Pulmonary artery endothelial cell (primary cell): ENCODE measurements at regions not wholly inside any gene's neighbourhood (a gene's known extent, or its start where the extent isn't known, plus 50 kb on each side); places are given as distances from the start of the nearest gene placed in this dataset.
A peak's percentile ranks its signal among the peaks of the same experiment; 100 is the strongest.

Source experiments
- DNase-seq: peaks from one replicate; pipeline ENCODE4 v3.0.0-alpha.2; 2011; ENCODE audit warnings: low read depth, low spot score

DNA sequence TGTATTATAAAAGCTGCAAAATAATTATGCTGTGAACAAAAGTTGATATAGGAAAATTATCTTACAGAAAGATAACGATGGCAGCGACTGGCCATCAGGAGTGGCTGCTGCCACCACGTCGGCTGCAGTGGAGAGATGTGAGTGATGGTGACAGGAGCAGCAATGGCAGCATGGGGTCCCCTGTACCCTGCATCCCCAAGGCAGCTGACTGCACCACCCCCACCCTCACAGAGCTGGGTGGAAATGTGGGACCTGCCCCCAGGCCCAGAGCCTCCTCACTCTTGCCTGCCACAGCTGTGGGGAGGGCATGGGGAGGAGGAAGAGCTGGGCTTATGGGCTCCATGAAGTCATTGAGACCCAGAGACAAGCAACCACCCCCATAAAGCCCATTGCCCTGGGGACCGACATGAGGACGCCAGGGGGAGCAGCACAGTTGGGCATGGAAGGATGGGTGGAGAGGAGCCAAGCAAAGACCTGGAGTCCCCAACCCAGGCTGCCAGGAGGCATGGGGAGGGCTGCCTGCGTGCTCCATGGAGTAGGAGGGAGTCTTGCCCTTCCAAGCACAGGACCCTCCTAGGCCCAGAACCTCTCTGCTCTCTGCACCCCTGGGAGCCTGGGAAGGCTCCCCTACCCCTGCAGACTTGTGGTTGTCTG, 1090.5 kb downstream of the PCDH18 start:
- DNase-seq = no peak

GRCh38 chr4:136438645-136439044, 1093.6 kb downstream of the PCDH18 start:
- DNase-seq = no peak

GRCh38 chr4:136424052-136424451, 1108.2 kb downstream of the PCDH18 start:
- DNase-seq = no peak

GRCh38 chr4:136414981-136415380, 1117.3 kb downstream of the PCDH18 start:
- DNase-seq = no peak

DNA sequence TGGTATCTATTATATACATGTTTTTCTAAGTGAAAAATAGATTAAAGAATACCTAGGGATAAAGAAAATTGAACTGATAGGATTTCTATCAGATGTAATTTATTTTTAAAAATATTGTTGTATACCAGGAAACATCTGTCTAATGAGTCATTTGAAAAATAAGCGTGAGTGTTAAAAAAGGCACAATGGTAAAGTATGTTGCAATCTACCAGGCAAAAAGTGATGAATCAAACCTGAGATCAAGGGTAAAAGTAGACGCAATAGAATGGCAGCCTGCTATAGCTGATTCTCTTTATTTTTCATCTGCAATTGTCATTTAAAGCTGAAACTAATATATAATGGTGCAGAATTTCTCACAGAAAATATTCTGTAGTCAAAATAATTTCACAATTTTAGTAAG, 1119.6 kb downstream of the PCDH18 start:
- DNase-seq = peak; percentile 32

- no peak for DNase-seq
Observed at GRCh38 chr4:136400829-136401228, 1131.5 kb downstream of the PCDH18 start.

GRCh38 chr4:136395212-136395722, 1137.0 kb downstream of the PCDH18 start:
- DNase-seq = no peak

GRCh38 chr4:136392576-136392975, 1139.7 kb downstream of the PCDH18 start:
- no peak for DNase-seq

GRCh38 chr4:136390824-136391223, 1141.5 kb downstream of the PCDH18 start:
- no peak for DNase-seq

- no peak for DNase-seq
Observed at GRCh38 chr4:136383082-136383481, 1149.2 kb downstream of the PCDH18 start.

GRCh38 chr4:136371231-136371630, 1161.1 kb downstream of the PCDH18 start:
- no peak for DNase-seq

DNA sequence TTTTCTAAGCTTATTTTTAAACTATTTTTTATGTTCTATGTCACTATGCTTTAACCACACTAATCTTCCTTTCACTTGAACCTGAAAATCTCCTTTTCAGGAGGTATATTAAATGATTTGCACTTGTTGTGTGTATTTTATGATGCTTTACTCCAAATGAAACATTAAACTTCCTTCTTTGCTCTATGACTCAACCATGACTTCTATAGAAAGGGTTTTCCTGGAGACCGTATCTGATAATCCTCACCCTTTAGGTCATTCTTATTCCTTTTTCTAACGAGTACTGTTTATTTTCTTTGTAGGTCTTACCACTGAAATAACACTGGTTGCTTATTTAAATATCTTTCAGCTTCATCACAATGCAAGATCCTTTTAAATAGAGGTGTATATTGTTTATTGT, 1163.2 kb downstream of the PCDH18 start:
- DNase-seq = peak; percentile 37

DNA sequence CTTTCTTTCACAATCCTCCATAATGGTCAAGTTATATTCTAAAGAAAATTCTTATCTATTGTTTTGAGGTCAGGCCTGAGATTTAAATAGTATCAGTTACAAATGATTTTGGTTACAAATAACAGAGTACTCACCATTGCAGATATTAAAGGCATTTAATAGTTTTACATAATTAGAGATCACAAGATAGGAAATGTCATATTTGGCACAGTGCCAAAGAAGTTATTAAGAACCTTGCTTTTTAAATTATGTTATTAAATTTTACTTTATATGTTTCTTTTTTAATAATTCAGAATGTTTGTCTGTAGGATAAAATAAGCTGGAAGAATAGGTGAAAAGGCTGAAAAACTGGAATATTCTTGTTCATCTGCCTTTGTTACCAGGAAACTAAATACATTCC, 1174.7 kb downstream of the PCDH18 start:
- no peak for DNase-seq

DNA sequence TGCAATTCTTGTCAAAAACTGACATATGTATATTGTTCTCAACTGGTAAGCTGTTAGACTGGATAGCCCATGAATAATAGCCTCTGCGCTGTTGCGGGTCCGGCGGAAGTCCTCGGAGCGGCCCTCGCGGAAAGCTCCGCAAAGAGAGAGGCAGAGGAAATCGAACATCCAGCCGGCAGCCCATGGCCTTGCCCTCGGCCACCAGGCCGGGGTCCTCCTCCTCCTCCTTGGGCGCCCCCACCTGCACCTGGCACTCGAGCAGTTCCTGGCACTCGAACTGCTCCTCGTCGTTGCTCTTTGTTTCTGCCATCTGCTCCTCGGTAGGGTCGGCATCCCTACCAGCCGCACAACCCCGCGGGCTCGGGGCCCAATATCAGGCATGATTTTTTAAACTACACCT, 1176.3 kb downstream of the PCDH18 start:
- DNase-seq = no peak

- no peak for DNase-seq
Observed at GRCh38 chr4:136343340-136343739, 1189.0 kb downstream of the PCDH18 start.

DNA sequence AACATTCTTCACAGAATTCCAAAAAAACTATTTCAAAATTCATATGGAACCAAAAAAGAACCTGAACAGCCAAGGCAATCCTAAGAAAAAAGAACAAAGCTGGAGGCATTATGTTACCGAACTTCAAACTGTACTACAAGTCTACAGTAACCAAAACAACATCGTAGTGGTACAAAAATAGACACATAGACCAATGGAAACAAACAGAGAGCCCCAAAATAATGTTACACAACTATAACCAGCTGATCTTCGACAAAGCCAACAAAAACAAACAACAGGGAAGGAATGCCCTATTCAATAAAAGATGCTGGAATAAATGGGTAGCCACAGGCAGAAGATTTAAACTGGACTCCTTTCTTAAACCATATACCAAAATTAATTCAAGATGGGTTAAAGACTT, 1189.6 kb downstream of the PCDH18 start:
- no peak for DNase-seq

DNA sequence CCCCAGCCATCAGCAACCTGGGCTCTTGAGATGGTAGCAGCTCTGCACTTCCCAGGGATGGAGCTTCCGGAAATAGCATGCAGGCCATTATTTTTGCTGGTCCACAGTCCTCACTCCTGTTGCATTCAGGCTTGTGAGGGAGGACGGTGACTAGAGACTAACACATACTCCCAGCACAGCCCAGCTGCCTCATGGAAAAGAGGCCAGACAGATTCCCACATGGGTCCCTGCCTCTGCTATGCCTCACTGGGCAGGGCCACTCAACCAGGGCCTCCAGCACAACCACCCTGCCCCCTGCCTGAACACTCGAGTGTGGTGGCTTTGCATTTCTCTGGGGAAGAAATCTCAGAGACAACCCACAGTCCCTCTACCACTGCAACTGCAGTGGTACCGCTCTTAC, 1195.1 kb downstream of the PCDH18 start:
- no peak for DNase-seq

GRCh38 chr4:136336479-136336878, 1195.8 kb downstream of the PCDH18 start:
- no peak for DNase-seq

DNA sequence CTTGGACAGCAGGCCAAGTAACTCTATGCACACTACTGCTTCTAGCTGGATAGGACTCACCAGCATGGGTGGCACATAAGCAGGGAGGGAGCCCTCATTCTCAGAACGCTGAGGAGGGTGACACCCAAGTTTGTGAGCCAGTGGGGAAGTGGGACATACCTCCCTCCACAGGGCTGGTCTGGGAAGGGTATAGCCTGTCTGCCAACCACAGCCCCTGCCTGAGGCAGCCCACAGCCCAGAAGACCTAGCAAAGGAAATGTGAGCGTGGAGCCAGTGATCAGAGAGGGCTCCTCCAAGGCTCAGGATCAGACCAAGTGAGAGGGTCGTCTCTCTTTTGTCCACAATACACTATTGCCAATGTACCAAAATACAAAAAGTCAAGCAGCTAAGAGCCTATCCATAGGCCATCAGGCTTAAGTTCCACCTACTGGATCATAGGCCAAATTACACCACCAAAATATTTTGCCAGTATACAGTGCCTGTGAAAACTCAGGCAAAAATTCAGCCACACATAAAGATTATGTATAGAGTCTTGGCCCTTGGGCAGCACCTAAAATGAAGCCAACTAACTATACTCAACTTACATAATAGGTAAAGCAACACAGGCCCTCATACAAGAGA, 1203.1 kb downstream of the PCDH18 start:
- DNase-seq = no peak

DNA sequence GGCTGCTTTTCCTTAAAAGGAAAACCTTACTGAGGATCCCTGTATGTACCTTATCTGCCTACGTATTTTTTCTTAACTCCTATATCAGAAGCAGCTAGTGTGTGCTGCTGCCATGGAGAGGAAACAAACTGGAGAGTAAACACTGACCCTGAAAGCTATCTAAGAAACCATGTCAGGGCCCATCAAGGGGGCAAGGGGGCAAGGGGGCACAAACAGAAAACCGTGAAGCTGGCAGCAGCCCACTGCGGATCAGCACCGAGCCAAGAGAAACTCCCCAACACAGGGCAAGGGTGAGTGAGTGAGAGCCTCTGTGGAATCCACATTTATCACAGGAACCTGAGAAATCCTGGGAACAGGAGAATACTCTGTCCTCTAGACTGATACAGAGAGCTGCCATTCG, 1204.2 kb downstream of the PCDH18 start:
- DNase-seq = no peak

- no peak for DNase-seq
Observed at GRCh38 chr4:136320465-136320813, 1211.9 kb downstream of the PCDH18 start.

- no peak for DNase-seq
Observed at GRCh38 chr4:136319789-136320464, 1212.4 kb downstream of the PCDH18 start.

GRCh38 chr4:136316961-136317360, 1215.3 kb downstream of the PCDH18 start:
- DNase-seq = no peak
